ENCODE measurements at regions not wholly inside any gene's neighbourhood (a gene's known extent, or its start where the extent isn't known, plus 50 kb on each side); places are given as distances from the start of the nearest gene placed in this dataset.

DNA sequence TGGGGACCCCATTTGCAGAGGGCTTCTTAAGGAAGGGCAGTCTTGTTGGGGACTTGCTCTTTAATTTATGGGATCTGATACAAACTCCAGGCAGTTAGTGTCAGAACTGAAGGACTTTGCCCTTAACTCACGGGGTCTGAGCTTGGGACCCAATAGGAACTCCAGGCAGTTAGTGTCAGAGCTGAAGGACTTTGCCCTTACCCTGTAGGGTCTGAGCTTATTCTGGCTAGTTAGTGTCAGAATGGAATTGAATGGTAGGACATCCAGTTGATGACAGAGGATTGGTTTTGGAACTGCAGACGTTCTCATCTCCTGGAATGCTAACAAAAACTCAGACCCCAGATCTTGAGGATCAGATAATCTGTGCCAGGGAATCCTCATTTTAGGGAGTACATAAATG is 256.9 kb upstream of the COPS8 start:
- POLR2A ChIA-PET: no interaction called here
- no peak overlapping the region for H3K9ac ChIP-seq (ENCODE audit: insufficient read depth, low read depth, low read length)
- no peak overlapping the region for H3K4me2 ChIP-seq (ENCODE audit: low read depth, low read length)
- ATAC-seq: peak; percentile 83
- DNase-seq (ENCODE audit: low spot score): peak; percentile 23
- no peaks in the 10 kb centered on the region for H4K20me1 ChIP-seq (ENCODE audit: insufficient read depth, low read length)
- no peaks in the 10 kb centered on the region for H3K9me3 ChIP-seq (ENCODE audit: low read length)
- H3K36me3 ChIP-seq (replicated peaks in 1 of 2; ENCODE audit: control insufficient read depth in 1 of 2, insufficient read depth in 2 of 2, low read length in 2 of 2): no peaks in the 10 kb centered on the region
- peaks cover 12% of the 10 kb centered on the region for H3K4me1 ChIP-seq (ENCODE audit: insufficient read depth, low read length)
- no peaks in the 10 kb centered on the region for H3K79me2 ChIP-seq (ENCODE audit: insufficient read depth, low read length)
- in situ Hi-C loops (cut with HindIII; ENCODE audit: extremely low pct_ligation_motif_present, low pct_unique_long_range_greater_than_20kb): no loop called here
- BruUV-seq (replicated peaks): no TSS peak
- H3K27me3 ChIP-seq (ENCODE audit: control insufficient read depth in 1 of 2, insufficient read depth in 2 of 2, low read length in 2 of 2): no peaks in the 10 kb centered on the region
- no peak overlapping the region for H3K27ac ChIP-seq (ENCODE audit: extremely low read length, insufficient read depth, low read length)
- H2AFZ ChIP-seq (ENCODE audit: low read length): no peak overlapping the region
- CTCF ChIA-PET (ENCODE audit: low intra/inter-chr PET ratio, low total read pairs): no interaction called here
- no peak overlapping the region for H3K4me3 ChIP-seq (replicated peaks in 1 of 3; ENCODE audit: insufficient read depth in 1 of 3, low read depth in 2 of 3, low read length in 3 of 3)
- peak; percentile 40 for FAIRE-seq
- intact Hi-C loops (cut with micrococcal nuclease; ENCODE audit: unreplicated experiment): no loop called here
- WGBS (ENCODE audit: low lambda C conversion rate): 0% methylated on average over 2 of the region's 2 CpGs
- TF ChIP-seq, protein P1, sequence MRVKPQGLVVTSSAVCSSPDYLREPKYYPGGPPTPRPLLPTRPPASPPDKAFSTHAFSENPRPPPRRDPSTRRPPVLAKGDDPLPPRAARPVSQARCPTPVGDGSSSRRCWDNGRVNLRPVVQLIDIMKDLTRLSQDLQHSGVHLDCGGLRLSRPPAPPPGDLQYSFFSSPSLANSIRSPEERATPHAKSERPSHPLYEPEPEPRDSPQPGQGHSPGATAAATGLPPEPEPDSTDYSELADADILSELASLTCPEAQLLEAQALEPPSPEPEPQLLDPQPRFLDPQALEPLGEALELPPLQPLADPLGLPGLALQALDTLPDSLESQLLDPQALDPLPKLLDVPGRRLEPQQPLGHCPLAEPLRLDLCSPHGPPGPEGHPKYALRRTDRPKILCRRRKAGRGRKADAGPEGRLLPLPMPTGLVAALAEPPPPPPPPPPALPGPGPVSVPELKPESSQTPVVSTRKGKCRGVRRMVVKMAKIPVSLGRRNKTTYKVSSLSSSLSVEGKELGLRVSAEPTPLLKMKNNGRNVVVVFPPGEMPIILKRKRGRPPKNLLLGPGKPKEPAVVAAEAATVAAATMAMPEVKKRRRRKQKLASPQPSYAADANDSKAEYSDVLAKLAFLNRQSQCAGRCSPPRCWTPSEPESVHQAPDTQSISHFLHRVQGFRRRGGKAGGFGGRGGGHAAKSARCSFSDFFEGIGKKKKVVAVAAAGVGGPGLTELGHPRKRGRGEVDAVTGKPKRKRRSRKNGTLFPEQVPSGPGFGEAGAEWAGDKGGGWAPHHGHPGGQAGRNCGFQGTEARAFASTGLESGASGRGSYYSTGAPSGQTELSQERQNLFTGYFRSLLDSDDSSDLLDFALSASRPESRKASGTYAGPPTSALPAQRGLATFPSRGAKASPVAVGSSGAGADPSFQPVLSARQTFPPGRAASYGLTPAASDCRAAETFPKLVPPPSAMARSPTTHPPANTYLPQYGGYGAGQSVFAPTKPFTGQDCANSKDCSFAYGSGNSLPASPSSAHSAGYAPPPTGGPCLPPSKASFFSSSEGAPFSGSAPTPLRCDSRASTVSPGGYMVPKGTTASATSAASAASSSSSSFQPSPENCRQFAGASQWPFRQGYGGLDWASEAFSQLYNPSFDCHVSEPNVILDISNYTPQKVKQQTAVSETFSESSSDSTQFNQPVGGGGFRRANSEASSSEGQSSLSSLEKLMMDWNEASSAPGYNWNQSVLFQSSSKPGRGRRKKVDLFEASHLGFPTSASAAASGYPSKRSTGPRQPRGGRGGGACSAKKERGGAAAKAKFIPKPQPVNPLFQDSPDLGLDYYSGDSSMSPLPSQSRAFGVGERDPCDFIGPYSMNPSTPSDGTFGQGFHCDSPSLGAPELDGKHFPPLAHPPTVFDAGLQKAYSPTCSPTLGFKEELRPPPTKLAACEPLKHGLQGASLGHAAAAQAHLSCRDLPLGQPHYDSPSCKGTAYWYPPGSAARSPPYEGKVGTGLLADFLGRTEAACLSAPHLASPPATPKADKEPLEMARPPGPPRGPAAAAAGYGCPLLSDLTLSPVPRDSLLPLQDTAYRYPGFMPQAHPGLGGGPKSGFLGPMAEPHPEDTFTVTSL (CRISPR knock-in tag; IDR thresholded peaks at IDR 0.05; ENCODE audit: borderline replicate concordance): 0 out of 2 replicates have a peak, but pooled peaks have one; percentile 30
- TF ChIP-seq NCOR1 (IDR thresholded peaks at IDR 0.05; ENCODE audit: borderline replicate concordance, low read length): peak; percentile 44; the same call in 1 of the 2 replicates
- peak; percentile 79 for TF ChIP-seq HNF4G (IDR thresholded peaks at IDR 0.05; ENCODE audit: borderline replicate concordance, low read depth, low read length)
- peak; percentile 41; the same call in 1 of the 2 replicates for TF ChIP-seq HNF4G (CRISPR knock-in tag; IDR thresholded peaks at IDR 0.05; ENCODE audit: borderline replicate concordance, low read depth)
- TF ChIP-seq, protein P2, sequence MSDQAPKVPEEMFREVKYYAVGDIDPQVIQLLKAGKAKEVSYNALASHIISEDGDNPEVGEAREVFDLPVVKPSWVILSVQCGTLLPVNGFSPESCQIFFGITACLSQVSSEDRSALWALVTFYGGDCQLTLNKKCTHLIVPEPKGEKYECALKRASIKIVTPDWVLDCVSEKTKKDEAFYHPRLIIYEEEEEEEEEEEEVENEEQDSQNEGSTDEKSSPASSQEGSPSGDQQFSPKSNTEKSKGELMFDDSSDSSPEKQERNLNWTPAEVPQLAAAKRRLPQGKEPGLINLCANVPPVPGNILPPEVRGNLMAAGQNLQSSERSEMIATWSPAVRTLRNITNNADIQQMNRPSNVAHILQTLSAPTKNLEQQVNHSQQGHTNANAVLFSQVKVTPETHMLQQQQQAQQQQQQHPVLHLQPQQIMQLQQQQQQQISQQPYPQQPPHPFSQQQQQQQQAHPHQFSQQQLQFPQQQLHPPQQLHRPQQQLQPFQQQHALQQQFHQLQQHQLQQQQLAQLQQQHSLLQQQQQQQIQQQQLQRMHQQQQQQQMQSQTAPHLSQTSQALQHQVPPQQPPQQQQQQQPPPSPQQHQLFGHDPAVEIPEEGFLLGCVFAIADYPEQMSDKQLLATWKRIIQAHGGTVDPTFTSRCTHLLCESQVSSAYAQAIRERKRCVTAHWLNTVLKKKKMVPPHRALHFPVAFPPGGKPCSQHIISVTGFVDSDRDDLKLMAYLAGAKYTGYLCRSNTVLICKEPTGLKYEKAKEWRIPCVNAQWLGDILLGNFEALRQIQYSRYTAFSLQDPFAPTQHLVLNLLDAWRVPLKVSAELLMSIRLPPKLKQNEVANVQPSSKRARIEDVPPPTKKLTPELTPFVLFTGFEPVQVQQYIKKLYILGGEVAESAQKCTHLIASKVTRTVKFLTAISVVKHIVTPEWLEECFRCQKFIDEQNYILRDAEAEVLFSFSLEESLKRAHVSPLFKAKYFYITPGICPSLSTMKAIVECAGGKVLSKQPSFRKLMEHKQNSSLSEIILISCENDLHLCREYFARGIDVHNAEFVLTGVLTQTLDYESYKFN (CRISPR knock-in tag; conservative IDR thresholded peaks at IDR 0.05): 0 out of 2 replicates have a peak, but pooled peaks have one; percentile 28
- no peak for TF ChIP-seq CREM (IDR thresholded peaks at IDR 0.05)
- TF ChIP-seq CREM (CRISPR knock-in tag; IDR thresholded peaks at IDR 0.05): no peak
- peak; percentile 97 for TF ChIP-seq ZNF264 (CRISPR knock-in tag; IDR thresholded peaks at IDR 0.05)
- peak; percentile 75 for TF ChIP-seq HNF4A (CRISPR knock-in tag; IDR thresholded peaks at IDR 0.05)

Data from HepG2 (cell line).